HEK293 (cell line): ENCODE measurements at regions not wholly inside any gene's neighbourhood (a gene's known extent, or its start where the extent isn't known, plus 50 kb on each side); places are given as distances from the start of the nearest gene placed in this dataset.

Source experiments
- ELK4 ChIP-seq: IDR thresholded peaks from 2 replicates; pipeline ENCODE4 v1.6.1; 2011; ENCODE audit warnings: mild to moderate bottlenecking, low read depth, low read length, borderline replicate concordance
- ZNF114 ChIP-seq: fragments of 450-650 bp; formaldehyde crosslinking; IDR thresholded peaks from 2 replicates; pipeline ENCODE4 v1.5.0; 2017; ENCODE audit warnings: missing biosample characterization, missing genetic modification characterization
- ZNF423 ChIP-seq: fragments of 450-650 bp; formaldehyde crosslinking; IDR thresholded peaks from 2 replicates; pipeline ENCODE4 v1.5.1; 2016; ENCODE audit warnings: missing biosample characterization, missing genetic modification characterization

DNA sequence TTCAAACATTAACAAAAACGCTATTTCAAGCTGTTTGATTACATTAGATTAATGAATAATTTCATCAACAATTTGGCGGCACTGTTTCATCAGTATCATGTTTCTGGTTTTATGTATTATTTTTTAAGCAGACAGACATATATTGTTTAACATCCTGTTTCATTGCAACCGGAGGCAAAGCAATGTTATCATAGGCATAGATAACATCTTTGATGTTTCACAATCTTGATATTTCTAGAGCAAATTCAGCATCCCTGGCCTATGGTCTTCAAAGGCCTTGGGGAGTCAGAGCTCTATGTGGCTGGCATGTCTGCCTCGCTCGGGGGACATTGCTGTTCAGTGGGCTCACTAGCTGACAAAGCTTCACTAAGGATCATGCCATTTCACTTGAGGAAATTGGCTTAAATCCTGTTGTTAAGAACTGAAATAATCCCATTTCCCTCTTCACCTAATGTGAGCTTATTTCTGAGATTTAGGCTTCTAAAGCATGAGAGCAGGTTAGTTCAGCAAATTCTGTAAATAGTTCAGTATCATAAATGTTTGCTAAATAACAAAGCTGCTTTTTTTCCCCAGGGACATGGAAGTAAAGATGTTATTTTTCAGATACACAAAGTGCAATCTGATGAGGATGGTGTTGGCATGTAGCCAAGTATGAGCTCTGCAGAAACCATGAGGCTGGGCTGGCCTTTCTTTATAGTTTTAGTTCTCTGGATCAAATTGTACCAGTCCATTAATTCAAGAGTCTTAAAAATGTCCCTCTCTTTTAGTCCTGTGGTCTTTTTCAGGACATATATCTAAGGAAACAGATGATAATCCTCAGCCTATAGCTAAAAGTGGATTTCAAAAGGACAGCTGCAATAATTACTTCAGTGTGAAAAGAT, 941.4 kb downstream of the PLOD2 start:
- TF ChIP-seq ZNF114 (tag by site-specific recombination) (no peak), ZNF423 (no peak), ELK4 (no peak)
